ENCODE measurements at regions not wholly inside any gene's neighbourhood (a gene's known extent, or its start where the extent isn't known, plus 50 kb on each side); places are given as distances from the start of the nearest gene placed in this dataset.

DNA sequence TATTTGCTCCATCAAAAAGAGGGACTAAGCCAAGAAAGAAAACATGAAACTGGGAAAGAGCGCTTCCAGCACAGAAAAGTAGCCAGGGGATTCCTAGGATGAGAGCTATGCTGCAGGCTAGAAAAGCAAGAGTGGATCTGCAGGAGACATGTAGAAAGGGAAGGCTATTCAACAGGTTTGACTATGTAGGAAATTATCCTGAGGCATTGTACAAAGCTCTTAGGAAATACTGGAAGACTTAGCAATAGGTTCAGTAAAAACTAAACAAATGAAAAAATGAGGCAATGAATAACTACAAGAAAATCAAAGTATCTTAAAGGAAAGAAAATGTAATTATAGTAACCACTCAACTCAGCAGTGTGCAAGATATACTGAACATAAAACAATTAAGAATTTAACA, 178.7 kb upstream of the FOXN2 start:
- Mint-ChIP-seq H3K27me3 (ENCODE audit: insufficient read depth, low read depth, poor library complexity) (peaks cover 2% of the 10 kb centered on the region), H3K27ac (no peak overlapping the region), H3K9me3 (no peaks in the 10 kb centered on the region), H3K36me3 (ENCODE audit: low read depth) (no peaks in the 10 kb centered on the region), H3K4me1 (no peaks in the 10 kb centered on the region), H3K4me3 (no peak overlapping the region)
- ATAC-seq (no peak), DNase-seq (ENCODE audit: low spot score) (no peak)
- TF ChIP-seq CREB1 (CRISPR knock-in tag; IDR thresholded peaks at IDR 0.05; ENCODE audit: low read depth) (no peak), EZH2 (IDR thresholded peaks at IDR 0.05; ENCODE audit: low read depth, unreplicated experiment) (no peak), JUNB (IDR thresholded peaks at IDR 0.05; ENCODE audit: unreplicated experiment) (no peak), EZH2phosphoT487 (IDR thresholded peaks at IDR 0.05; ENCODE audit: unreplicated experiment) (no peak), ZNF114 (CRISPR knock-in tag; IDR thresholded peaks at IDR 0.05) (no peak), ZNF331 (CRISPR knock-in tag; IDR thresholded peaks at IDR 0.05; ENCODE audit: low read depth) (no peak)
- TF ChIP-seq, protein P1, sequence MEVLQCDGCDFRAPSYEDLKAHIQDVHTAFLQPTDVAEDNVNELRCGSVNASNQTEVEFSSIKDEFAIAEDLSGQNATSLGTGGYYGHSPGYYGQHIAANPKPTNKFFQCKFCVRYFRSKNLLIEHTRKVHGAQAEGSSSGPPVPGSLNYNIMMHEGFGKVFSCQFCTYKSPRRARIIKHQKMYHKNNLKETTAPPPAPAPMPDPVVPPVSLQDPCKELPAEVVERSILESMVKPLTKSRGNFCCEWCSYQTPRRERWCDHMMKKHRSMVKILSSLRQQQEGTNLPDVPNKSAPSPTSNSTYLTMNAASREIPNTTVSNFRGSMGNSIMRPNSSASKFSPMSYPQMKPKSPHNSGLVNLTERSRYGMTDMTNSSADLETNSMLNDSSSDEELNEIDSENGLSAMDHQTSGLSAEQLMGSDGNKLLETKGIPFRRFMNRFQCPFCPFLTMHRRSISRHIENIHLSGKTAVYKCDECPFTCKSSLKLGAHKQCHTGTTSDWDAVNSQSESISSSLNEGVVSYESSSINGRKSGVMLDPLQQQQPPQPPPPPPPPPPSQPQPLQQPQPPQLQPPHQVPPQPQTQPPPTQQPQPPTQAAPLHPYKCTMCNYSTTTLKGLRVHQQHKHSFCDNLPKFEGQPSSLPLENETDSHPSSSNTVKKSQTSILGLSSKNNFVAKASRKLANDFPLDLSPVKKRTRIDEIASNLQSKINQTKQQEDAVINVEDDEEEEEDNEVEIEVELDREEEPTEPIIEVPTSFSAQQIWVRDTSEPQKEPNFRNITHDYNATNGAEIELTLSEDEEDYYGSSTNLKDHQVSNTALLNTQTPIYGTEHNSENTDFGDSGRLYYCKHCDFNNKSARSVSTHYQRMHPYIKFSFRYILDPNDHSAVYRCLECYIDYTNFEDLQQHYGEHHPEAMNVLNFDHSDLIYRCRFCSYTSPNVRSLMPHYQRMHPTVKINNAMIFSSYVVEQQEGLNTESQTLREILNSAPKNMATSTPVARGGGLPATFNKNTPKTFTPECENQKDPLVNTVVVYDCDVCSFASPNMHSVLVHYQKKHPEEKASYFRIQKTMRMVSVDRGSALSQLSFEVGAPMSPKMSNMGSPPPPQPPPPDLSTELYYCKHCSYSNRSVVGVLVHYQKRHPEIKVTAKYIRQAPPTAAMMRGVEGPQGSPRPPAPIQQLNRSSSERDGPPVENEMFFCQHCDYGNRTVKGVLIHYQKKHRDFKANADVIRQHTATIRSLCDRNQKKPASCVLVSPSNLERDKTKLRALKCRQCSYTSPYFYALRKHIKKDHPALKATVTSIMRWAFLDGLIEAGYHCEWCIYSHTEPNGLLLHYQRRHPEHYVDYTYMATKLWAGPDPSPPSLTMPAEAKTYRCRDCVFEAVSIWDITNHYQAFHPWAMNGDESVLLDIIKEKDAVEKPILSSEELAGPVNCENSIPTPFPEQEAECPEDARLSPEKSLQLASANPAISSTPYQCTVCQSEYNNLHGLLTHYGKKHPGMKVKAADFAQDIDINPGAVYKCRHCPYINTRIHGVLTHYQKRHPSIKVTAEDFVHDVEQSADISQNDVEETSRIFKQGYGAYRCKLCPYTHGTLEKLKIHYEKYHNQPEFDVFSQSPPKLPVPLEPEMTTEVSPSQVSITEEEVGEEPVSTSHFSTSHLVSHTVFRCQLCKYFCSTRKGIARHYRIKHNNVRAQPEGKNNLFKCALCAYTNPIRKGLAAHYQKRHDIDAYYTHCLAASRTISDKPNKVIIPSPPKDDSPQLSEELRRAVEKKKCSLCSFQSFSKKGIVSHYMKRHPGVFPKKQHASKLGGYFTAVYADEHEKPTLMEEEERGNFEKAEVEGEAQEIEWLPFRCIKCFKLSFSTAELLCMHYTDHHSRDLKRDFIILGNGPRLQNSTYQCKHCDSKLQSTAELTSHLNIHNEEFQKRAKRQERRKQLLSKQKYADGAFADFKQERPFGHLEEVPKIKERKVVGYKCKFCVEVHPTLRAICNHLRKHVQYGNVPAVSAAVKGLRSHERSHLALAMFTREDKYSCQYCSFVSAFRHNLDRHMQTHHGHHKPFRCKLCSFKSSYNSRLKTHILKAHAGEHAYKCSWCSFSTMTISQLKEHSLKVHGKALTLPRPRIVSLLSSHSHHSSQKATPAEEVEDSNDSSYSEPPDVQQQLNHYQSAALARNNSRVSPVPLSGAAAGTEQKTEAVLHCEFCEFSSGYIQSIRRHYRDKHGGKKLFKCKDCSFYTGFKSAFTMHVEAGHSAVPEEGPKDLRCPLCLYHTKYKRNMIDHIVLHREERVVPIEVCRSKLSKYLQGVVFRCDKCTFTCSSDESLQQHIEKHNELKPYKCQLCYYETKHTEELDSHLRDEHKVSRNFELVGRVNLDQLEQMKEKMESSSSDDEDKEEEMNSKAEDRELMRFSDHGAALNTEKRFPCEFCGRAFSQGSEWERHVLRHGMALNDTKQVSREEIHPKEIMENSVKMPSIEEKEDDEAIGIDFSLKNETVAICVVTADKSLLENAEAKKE (CRISPR knock-in tag; IDR thresholded peaks at IDR 0.05): no peak
- no peak overlapping the region for H2AFZ ChIP-seq
- no peak overlapping the region for H3K4me3 ChIP-seq
- H3K9me2 ChIP-seq (ENCODE audit: insufficient read depth): 0 out of 2 replicates have a peak, but pooled peaks cover 8% of the 10 kb centered on the region
- H3K4me1 ChIP-seq (ENCODE audit: insufficient read depth): no peaks in the 10 kb centered on the region
- H3K4me2 ChIP-seq: no peak overlapping the region
- H4K20me1 ChIP-seq (replicated peaks; ENCODE audit: insufficient read depth): no peaks in the 10 kb centered on the region
- H3K79me2 ChIP-seq (replicated peaks; ENCODE audit: insufficient read depth): no peaks in the 10 kb centered on the region
- no peaks in the 10 kb centered on the region for H3F3A ChIP-seq (replicated peaks; ENCODE audit: low read depth)
- no peaks in the 10 kb centered on the region for H3K27me3 ChIP-seq (ENCODE audit: insufficient read depth)
- H3K27ac ChIP-seq (ENCODE audit: low read depth): no peak overlapping the region
- no peaks in the 10 kb centered on the region for H3K36me3 ChIP-seq (ENCODE audit: insufficient read depth)

DNA sequence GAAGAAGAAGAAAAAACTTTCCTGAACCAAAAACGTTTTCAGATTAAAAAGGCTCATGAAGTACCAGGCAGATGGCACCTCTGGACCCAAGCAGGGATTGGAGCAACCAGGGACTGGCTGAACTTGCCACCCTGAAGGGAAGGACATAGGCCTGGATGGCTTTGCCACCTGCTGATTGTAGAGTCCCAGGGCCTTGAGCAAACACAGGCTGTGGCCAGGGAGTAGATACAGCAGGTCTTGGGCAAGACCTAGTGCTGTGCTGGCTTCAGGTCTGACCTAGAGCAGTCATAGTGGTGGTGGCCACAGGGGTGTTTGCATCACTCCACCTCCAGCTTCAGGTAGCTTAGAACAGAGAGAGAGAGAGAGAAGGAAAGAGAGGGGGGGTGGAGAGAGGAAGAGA, 176.7 kb upstream of the FOXN2 start:
- Histone ChIP-seq H3K36me3 (ENCODE audit: insufficient read depth) (no peaks in the 10 kb centered on the region), H3K4me2 (no peak overlapping the region), H2AFZ (no peak overlapping the region), H4K20me1 (replicated peaks; ENCODE audit: insufficient read depth) (no peaks in the 10 kb centered on the region), H3F3A (replicated peaks; ENCODE audit: low read depth) (no peaks in the 10 kb centered on the region), H3K4me3 (no peak overlapping the region), H3K79me2 (replicated peaks; ENCODE audit: insufficient read depth) (no peaks in the 10 kb centered on the region), H3K27ac (ENCODE audit: low read depth) (no peak overlapping the region), H3K4me1 (ENCODE audit: insufficient read depth) (no peaks in the 10 kb centered on the region), H3K27me3 (ENCODE audit: insufficient read depth) (no peaks in the 10 kb centered on the region), H3K9me2 (ENCODE audit: insufficient read depth) (0 out of 2 replicates have a peak, but pooled peaks cover 8% of the 10 kb centered on the region)
- no peak for ATAC-seq
- H3K4me1 Mint-ChIP-seq: no peaks in the 10 kb centered on the region
- no peaks in the 10 kb centered on the region for H3K36me3 Mint-ChIP-seq (ENCODE audit: low read depth)
- no peak overlapping the region for H3K27ac Mint-ChIP-seq
- no peaks in the 10 kb centered on the region; the same call in 2 of the 3 replicates for H3K9me3 Mint-ChIP-seq
- no peak overlapping the region for H3K4me3 Mint-ChIP-seq
- no peaks in the 10 kb centered on the region for H3K27me3 Mint-ChIP-seq (ENCODE audit: insufficient read depth, low read depth, poor library complexity)
- no peak for DNase-seq (ENCODE audit: low spot score)
- TF ChIP-seq CREB1 (CRISPR knock-in tag; IDR thresholded peaks at IDR 0.05; ENCODE audit: low read depth) (no peak), EZH2 (IDR thresholded peaks at IDR 0.05; ENCODE audit: low read depth, unreplicated experiment) (no peak)
- TF ChIP-seq, protein P1 (CRISPR knock-in tag; IDR thresholded peaks at IDR 0.05): no peak

All from GM23338 (cell line).